NCI-H146 (cell line): ENCODE measurements at regions not wholly inside any gene's neighbourhood (a gene's known extent, or its start where the extent isn't known, plus 50 kb on each side); places are given as distances from the start of the nearest gene placed in this dataset.
"Not testable (repeated sequence)": the region's sequence is repeated elsewhere in the genome, so short reads cannot be mapped to it uniquely, and the experiment has no call there.

Experiments
- DNase-seq: peaks from one replicate; lab custom pipeline; 2025; lab: John Stamatoyannopoulos, UW

DNA sequence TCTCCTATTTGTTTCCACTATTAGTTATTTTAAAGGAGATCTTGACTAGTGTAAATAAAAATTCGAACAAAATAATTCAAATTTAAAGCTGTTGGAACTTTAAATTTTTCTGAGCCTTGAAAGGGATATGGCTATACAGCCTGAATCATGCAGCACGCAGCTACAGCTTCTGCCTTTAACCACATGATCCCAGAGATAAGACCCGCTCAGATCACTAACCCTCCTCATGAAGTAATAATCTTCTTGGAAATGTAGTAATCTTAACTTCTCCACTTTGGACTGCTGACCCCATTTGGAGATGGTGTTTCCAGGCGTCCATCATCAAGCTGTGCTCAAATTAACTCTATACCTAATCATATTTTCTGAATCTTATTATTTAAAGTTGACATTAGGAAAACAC lies 336.6 kb downstream of the DSC3 start:
- no peak for DNase-seq

DNA sequence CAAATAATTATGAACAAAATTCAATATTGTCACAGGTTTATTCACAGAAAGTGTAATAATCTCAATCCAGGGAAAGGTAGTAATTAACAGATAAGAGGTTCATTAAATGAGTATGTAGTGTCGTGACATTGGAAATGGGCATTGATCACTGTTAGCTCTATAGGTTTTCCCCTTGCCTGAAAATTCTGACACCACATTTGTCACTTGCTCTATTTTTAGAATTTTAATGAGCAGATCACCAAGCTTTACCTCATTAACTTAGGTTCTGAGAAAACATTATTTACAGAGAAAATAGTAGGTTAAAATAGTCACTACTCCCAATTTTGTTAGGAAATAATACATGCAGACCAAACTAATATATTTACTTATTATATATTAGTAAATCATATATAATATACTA lies 344.0 kb downstream of the DSC3 start:
- DNase-seq: no peak

DNA sequence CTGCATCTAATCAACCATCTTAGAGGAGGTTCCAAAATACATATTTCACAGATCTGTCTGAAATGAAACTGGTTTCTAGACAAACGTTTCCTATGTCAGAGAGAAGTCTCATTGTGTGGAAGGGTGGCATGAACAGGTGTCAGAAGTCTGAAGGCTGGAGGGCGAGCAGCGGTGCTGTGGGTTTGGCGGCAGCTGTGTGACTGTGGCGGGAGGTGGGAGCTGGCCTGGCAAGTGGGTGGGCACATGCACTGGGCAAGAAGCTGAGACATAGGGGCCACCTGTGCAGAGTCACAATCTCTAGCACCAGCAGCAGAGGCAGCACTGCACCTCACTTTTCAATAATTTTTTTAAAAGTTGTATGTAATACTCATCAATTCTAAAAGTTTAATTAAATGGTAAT lies 346.3 kb downstream of the DSC3 start:
- no peak for DNase-seq

DNA sequence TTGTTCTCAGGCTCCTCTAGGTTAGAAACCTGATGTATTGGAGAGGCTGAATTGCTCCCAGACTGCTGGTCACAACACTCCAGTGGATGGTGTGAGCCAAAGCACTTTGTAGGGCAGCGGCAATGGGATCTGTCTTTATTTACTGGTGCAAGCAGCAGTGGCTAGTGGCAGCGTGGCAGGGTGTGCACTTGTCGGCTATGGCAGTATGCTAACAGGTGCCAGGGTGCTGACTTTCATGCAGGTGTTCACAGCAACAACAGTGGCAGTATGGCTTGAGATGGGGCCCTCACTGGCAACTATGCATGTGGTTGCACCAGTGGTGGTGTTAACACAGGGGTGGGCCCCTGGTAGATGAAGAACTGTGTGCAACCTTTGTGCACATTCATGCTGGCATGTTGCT lies 347.8 kb downstream of the DSC3 start:
- no peak for DNase-seq

DNA sequence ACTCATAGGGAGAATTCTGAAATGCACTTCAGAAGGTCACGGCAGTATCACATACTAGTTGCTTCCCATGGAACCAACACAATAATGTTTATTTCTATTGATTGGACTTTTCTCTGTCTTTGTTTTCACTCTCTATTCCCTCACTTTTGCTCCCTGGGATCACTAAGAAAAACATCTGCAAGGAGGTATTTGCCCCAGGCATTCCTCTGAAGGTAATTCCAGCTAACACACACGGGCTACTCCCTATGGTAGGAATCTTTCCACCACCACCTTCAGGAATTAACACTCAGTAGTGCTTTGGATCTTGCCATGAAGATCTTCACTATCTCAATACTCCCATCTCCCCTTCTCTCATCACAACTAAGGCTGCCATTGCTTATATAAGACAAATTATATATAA lies 353.3 kb downstream of the DSC3 start:
- DNase-seq: no peak

DNA sequence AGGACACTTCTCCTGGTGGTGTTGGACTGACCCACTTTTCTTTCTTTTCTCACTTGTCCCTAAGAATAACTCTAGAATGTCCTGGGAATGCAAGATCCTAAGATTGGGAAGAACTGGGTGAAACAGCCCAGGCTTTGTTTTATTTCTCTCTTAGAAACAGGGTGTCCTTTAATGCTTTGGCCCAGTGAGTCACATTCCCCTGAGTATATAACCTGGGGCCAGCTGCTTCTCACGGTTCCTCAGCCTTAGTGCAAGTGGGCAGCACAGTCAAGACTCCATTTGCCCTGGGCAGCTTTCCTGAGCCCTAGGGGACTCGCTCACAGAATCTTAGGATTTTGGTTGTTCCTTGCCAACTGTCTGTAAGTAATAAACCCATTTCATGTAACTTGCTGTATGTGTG lies 355.0 kb downstream of the DSC3 start:
- DNase-seq: no peak

DNA sequence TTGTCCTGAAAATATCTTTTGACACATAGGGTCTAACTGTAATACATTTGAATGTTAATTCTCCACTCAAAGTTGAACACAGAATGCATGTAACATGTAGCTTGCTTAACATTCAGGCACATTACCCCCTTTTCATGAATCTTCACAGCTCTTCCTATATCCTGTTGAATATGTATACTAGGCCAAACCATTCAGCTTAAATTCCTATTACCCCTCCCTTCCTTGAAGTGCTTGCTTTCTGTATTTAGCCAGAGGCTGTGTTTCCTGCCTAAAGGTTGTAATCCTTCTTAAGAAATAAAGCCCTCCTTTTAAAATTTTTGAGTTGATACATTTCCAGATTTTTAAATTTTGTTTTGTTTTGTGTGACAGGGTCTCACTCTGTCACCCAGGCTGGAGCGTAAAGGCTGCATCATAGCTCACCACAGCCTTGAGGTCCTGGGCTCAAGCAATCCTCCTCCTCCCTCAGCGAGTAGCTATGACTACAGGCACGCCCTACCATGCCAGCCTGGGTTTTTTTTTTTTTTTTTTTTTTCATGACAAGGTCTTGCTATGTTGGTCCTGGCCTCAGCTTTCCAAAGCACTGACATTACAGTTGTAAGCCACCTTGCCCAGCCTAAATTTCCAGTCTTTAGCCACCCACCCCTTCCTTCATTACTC lies 357.6 kb downstream of the DSC3 start:
- no peak for DNase-seq

DNA sequence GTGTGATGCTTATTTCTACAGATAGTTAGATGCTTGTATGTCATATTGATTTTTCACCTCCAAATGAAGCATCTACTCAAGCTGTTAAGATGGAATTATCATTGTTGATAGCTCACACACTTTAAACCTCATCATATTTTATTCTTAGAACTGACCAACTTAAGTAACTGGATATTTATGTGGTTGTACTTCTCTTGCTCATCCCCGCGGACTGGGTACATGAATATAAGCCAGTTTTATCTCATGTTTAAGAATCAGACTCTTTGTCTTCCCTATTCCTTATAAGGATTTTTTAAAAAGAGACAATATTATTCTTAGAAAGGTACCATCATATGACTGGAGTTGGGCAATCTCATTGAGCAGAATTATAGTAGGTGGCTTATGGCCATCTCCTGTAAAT lies 358.7 kb downstream of the DSC3 start:
- DNase-seq: no peak

DNA sequence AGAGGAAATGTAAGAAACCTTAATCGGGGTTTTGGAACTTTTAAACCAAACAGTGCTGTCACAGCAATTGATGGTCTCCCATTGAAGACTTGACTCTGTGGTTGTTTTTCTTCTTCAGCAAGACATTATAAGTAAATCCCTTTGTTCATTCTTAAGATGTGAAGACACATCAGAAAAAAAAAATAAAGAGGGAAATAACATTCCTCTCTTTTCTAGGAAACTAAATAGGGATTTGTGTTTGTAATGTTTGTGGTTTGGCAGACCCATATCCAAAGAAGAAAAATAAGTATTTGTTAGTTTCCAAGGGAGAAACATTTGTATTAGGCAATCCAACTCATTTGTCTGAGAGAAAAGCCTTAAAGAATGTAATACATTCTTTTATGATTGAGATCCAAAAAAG lies 359.9 kb downstream of the DSC3 start:
- no peak for DNase-seq

DNA sequence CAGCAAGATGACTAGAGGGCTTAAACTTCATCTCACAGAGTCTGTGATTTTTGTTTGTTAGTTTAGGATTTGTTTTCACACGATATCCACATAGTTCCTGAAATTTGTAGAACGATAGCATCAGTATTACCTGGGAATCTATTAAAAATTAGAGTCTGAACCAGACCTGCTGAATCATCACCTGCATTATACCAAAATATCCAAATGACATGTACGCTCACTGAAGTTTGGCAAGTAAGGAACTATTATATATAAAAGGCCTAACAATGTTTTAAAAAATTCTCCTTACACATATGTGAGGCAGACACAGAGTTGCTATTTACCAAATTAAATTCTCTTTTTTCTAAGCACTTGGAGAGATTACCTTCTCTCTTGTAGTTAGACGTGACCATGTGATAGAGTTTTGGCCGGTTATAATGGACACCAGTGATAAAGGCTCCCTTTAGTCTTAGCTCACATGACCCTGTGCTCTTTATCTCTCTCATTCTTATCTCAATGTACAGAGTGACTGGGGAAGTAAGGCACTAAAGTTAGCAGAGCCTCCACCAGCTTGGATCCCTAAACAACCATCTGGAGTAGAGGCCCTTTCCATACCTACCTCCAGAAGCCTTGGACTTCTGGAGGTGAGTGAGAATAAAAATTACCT lies 363.1 kb downstream of the DSC3 start:
- DNase-seq: no peak

DNA sequence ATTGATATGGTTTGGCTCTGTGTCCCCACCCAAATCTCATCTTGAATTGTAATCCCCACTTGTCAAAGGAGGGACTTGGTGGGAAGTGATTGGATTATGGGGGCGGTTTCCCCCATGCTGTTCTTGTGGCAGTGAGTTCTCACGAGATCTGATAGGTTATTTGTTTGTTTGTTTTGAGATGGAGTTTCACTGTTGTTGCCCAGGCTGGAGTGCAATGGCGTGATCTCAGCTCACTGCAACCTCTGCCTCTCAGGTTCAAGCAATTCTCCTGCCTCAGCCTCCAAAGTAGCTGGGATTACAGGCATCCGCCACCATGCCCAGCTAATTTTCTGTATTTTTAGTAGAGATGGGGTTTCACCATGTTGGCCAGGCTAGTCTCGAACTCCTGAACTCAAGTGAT lies 364.7 kb downstream of the DSC3 start:
- DNase-seq: not testable (repeated sequence)

DNA sequence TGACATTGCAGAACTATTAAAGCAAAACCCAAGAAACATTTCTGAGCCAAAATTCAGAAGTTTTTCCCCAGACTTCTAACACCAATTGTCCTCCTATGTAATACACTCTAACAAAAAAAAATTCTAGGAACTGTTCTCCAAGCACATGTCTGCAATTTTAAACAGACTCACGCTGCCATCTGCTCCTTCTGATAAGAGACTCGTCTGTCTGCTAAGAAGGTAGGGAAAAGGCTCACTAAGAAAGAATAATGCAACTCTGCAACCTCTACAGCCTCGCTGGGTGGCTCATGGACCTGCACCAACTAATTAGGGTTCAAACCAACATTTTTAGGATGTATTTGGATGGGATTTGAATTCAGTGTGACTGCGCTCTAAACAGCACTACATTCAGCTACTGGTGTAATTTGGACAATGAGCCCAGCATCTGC lies 366.5 kb downstream of the DSC3 start:
- DNase-seq: no peak

DNA sequence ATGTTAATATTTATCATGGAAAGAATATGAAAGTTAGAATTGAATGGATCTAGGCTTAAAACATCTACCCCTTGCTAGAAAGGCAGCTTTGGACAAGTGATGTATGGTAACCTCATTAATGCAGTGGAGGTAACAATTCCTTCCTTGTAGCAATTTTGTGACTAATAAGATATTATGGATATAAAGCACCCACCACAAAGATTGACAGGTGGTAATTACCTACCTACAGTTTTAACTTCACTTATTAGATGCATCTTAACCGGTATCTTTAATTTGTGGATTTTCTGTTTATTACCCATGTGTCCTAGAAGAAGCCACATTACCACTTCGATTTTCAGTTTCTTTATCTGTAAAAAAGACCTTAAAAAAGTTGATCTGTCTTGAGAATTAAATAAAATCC lies 367.0 kb downstream of the DSC3 start:
- DNase-seq: no peak

DNA sequence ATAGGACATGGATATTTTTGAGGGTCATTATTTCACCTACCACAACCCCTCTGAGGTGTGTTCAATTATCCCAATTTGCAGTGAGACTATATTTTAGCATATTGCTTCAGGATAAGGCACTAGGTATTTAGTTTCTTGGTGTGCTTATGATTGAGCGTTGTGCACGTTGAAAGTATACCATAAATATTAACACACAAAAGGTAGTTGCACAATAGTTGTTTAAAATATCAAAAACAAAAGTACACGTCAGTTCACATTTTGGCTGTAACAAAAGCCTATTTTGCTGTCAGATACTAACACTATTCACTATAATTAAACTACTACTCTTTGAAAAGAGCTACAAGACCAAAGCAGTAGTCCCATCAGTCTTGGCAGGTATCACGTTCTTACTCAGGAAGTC lies 367.5 kb downstream of the DSC3 start:
- no peak for DNase-seq

DNA sequence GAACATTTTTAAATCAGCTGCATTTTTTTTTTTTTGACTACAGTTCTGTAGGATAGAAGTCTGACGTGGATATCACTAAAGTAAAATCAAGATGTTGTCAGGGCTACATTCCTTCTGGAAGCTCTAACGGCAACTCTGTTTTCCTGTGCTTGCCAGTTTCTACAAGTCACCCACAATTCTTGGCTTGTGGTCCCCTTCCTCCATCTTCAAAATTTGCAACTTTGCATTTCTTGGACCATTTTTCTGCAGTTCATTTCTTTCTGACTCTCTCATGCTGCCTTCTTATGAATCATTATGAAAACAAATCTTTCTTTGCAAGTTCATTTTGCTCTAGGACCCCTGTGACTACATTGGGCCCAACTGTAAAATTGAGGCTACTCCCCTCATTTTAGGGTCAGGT lies 367.9 kb downstream of the DSC3 start:
- DNase-seq: no peak

DNA sequence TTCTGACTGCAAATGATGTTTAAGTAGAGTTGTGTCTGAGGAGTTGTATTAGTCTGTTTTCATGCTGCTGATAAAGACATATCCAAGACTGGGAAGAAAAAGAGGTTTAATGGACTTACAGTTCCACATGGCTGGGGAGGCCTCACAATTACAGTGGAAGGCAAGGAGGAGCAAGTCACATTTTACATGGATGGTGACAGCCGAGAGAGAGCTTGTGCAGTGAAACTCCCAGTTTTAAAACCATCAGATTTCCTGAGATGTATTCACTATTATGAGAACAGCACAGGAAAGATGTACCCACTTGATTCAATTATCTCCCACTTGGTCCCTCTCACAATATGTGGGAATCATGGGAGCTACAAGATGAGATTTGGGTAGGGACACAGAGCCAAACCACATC lies 370.1 kb downstream of the DSC3 start:
- not testable (repeated sequence) for DNase-seq

DNA sequence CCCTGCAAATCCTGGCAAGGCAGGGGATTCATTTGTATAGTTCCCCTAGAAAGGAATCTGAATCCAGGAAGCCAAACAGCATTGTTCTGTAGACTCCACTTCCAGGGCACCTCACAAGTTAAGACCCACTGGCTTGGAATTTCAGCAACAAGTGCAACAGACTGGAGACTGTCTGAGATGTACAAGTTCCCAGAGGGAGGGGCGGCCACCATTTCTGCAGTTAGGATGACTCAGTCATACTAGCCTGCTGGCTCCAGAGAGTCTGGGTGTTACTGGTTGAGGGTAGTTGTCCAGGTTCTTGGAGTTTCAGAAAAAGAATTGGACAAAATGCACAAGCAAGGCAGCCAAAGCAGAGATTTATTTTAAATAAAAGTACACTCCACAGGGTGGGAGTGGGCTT lies 384.2 kb downstream of the DSC3 start:
- no peak for DNase-seq

DNA sequence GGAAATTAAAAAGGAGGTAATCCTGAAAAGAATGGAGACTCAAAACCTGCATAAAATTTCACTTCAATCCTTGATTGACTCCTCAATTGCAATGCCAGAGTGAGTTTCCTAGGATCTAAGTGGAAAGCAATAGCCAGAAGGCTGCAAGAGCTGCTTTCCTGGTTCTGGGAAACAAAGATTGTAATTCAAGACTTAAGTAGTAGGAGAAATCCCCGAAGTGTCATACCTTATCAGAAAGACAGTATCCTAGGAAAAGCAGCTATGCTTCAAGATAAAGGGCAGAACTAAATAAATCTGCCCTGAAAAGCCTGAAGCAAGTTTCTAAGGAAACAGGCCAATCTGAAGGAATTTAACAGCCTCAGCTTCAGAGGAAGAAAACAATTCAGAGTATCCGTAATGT lies 390.2 kb downstream of the DSC3 start:
- DNase-seq: no peak

DNA sequence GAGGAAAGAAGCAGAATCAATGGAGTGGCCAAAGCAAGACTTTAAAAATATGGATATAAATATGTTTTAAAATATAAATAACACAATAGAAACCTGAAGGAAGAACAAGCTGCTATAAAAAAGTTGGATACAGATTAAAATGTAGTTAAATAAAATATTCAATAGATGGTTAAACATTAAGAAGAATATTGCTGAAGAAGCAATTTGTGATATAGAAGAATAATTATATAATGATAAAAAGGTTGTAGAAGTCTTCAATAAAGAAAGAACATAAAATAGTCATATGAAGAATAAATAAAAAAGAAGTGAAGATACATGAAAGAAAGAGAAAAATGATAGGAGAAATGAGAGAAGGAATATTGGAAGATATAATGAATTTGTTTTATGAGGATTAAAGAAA lies 392.0 kb downstream of the DSC3 start:
- no peak for DNase-seq

DNA sequence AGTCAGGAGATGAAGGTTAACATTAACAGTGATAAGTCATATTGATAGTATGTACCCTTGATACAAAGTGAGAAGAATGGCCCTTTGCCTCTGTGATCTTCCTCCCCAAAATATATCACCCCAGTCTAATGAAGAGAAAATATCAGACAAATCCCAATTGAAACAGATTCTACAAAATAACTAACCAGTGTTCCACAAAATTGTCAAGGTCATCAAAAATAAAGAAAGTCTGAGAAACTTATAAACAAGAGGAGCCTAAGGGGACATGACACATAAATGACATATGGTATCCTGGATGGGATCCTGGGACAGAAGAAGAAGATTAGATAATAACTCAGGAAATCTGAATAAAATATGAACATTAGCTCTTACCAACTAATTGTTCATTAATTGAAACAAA lies 398.4 kb downstream of the DSC3 start:
- no peak for DNase-seq

DNA sequence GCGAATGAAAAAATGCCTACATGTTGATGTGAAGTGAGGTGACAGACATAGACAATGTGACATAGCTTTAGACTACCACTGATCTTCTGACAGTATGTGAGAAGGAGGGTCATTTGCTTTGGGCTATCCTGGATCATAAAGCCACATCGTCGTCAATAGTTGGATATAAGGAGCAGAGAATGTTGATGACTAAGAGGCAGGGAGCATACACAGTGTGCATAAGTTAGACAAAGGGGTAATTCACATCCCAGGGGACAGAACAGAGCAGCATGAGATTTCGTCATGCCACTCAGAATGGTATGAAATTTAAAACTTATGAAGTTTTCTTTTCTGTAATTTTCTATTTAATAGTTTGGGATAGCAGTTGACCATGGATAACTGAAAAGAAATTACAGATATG lies 403.2 kb downstream of the DSC3 start:
- no peak for DNase-seq

DNA sequence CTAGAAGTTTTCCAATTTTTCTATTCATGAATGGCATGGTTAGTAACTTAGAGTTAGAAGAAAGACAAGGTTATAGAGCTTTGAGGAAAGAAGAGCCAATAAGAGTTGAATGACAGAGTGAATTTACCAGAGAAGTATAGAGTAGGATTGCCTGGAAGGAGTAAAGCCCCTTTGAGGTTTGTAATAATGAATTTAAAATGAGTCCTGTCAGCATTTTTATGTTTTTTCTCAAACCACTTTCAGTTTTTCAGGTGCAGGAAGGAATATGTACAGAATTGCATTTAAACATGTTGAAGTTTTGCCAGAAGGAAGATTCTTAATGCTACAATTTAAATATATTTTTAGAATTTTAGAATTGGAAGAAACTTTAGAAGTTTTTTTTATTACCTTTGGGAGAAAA lies 408.3 kb downstream of the DSC3 start:
- no peak for DNase-seq

DNA sequence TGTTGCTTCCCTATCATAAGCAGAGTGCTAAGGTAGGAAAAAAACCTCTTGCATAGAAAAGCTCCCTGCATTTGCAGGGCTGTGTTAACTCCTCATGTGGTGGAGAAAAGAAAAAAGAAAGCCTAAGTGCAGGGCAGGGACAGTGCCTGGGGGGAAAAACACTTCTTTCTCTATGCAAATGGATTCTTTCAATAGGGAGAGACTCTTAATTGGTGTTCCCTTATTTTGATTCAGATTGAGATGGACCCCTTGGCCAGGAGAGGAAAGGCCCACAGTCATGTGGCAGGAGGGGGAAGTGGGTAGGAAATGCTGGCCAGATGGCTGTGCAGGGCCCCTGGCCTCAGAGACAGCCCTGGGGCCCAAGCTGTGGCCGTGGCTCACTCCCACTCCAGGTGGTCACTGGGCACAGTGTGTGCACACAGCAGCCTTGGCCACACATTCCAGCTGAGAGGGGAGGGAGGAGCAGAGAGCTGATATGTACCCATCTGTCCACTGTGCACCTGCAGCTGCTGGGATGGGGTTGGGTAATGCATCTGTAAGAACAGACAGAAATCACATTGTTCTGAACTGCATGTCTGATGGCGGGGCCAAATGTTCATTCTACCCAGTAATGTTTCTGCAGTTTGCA lies 410.4 kb downstream of the DSC3 start:
- DNase-seq: no peak

DNA sequence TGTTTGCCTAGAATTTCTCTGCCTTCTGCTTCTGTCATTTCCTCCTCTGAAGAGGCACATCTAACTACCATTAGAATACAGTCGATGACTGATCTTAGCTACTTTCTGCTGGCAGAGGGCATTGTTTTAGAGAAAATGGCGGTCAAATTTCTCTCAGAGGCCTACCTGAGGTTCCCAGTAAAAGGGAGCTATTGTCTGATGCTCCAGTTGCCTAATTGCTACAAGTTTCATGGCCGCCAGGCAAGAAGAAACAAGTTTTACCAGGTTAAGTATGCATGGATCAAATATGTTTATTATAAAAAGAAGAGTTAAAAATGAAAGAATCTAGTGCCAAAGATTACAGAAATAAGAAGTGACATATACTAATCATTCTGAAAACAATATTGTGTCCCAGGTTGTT lies 416.6 kb downstream of the DSC3 start:
- DNase-seq: no peak
